Naive thymus-derived CD4-positive, alpha-beta T cell (primary cell): ENCODE measurements at regions not wholly inside any gene's neighbourhood (a gene's known extent, or its start where the extent isn't known, plus 50 kb on each side); places are given as distances from the start of the nearest gene placed in this dataset.

Experiments
- ATAC-seq: fragments of 150-1000 bp; cut with Tn5 transposase; 2 replicates; pipeline ENCODE4 v1.10.0; 2021; ENCODE audit warnings: mild to moderate bottlenecking, moderate library complexity
- CTCF ChIA-PET: fragments of 350-600 bp; sonication (Branson Sonifier 250); formaldehyde crosslinking; loops from one replicate; lab custom pipeline; 2021; ENCODE audit warnings: antibody characterized with exemption; lab: Charles Lee
- POLR2A ChIA-PET: fragments of 350-600 bp; sonication (Branson Sonifier 250); formaldehyde crosslinking; loops from one replicate; lab custom pipeline; 2021; ENCODE audit warnings: antibody characterized with exemption, inconsistent platforms; lab: Charles Lee
- DNase-seq, 9 donors: peaks; one replicate each; pipeline versions ENCODE4 v3.0.0 to v3.0.0-alpha.2; 2020 to 2022; ENCODE audit warnings: mixed read lengths in 1 of 9
- H3K27ac ChIP-seq: one replicate; pipeline ENCODE4 v1.7.0; 2013; ENCODE audit warnings: mild to moderate bottlenecking, low read depth, low read length, moderate library complexity
- H3K27me3 ChIP-seq, 2 donors: one replicate each; pipeline ENCODE4 v1.7.0; 2013; ENCODE audit warnings: low read length in 2 of 2, mild to moderate bottlenecking in 2 of 2, moderate library complexity in 2 of 2; ENCODE audit not compliant: control insufficient read depth in 2 of 2, insufficient read depth in 2 of 2
- H3K36me3 ChIP-seq, 3 experiments: 1 replicate in 2 of 3; 2 replicates in 1 of 3; pipeline ENCODE4 v1.7.0; 2013; ENCODE audit warnings: low read length in 3 of 3, mild to moderate bottlenecking in 3 of 3, moderate library complexity in 1 of 3; ENCODE audit not compliant: insufficient read depth in 3 of 3, control insufficient read depth in 2 of 3
- H3K4me1 ChIP-seq, 2 donors: one replicate each; pipeline ENCODE4 v1.7.0; 2013; ENCODE audit warnings: low read length in 2 of 2, mild to moderate bottlenecking in 2 of 2, moderate library complexity in 1 of 2; ENCODE audit not compliant: control insufficient read depth in 2 of 2, insufficient read depth in 2 of 2
- H3K4me3 ChIP-seq: 2 replicates; pipeline ENCODE4 v1.7.0; 2013; ENCODE audit warnings: mild to moderate bottlenecking, low read length
- H3K9me3 ChIP-seq, 3 experiments: 1 replicate in 2 of 3; 2 replicates in 1 of 3; pipeline ENCODE4 v1.7.0; 2013; ENCODE audit warnings: low read length in 3 of 3; ENCODE audit not compliant: control insufficient read depth in 2 of 3
- H3K27ac Mint-ChIP-seq, 9 donors: one replicate each; pipeline ENCODE4 v1.8.0; 2020 to 2022; ENCODE audit warnings: mixed read lengths in 9 of 9, mild to moderate bottlenecking in 8 of 9, moderate library complexity in 5 of 9, inconsistent platforms in 2 of 9
- H3K27me3 Mint-ChIP-seq, 5 donors: one replicate each; pipeline ENCODE4 v1.8.0; 2021 to 2022; ENCODE audit warnings: mixed read lengths in 5 of 5, mild to moderate bottlenecking in 1 of 5
- H3K36me3 Mint-ChIP-seq, 5 donors: one replicate each; pipeline ENCODE4 v1.8.0; 2020 to 2022; ENCODE audit warnings: mixed read lengths in 5 of 5, mild to moderate bottlenecking in 3 of 5, inconsistent platforms in 1 of 5
- H3K4me1 Mint-ChIP-seq, 7 donors: one replicate each; pipeline ENCODE4 v1.8.0; 2020 to 2022; ENCODE audit warnings: mixed read lengths in 7 of 7, mild to moderate bottlenecking in 3 of 7, inconsistent platforms in 1 of 7
- H3K4me3 Mint-ChIP-seq, 10 donors: one replicate each; pipeline ENCODE4 v1.8.0; 2020 to 2022; ENCODE audit warnings: mild to moderate bottlenecking in 10 of 10, mixed read lengths in 10 of 10, moderate library complexity in 6 of 10, inconsistent platforms in 2 of 10
- H3K9me3 Mint-ChIP-seq, 11 donors: one replicate each; pipeline ENCODE4 v1.8.0; 2020 to 2022; ENCODE audit warnings: mixed read lengths in 11 of 11, mild to moderate bottlenecking in 4 of 11, inconsistent platforms in 1 of 11, moderate library complexity in 1 of 11
- intact Hi-C, 2 donors: fragments of 100-400 bp; cut with micrococcal nuclease; formaldehyde crosslinking; loops; one replicate each; pipeline ENCODE4 v1.15.1; 2023

DNA sequence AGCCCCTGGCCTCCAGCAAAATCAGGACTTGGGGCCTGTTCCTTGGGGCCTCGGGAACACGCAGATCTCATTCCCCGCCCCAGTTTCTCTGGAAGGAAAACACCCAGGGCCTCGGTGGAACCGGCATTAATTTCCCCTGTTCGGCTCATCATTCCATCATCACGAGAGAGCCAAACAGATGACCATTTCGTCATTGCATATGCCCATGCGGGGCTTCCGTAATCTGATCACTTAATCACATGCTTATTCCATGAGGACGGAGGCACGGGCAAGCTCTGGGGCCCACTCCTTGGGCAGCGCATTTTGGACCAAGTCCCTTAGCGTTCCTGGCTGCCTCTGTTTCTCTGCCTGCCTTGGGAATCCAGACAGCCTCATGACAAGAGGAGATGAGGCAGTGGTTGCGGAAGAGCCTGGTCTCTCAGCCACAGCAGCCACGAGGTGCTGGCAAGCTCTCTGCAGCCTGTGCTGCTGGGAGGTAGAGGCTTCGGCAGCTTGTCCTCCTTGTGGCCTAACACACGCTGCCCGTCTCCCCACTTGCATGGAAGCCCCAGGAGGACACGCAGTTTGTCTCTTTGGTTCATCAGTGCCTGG is 65.0 kb upstream of the IER5L start:
- H3K36me3 Mint-ChIP-seq: peaks cover 0 to 14% (median 4%) of the 10 kb centered on the region in 5 donors
- no peak overlapping the region for H3K4me3 Mint-ChIP-seq
- no peak overlapping the region for H3K4me3 ChIP-seq
- H3K27ac Mint-ChIP-seq: peak overlapping the region in 5 of 9 donors; percentile 25 to 80 (median 52)
- POLR2A ChIA-PET: interaction anchor here (0.6 to 1.5 kb wide), 4 partner anchors 11 to 252 kb away, joined by 3 read pairs; partner anchors contain the start of gene IER5L
- ATAC-seq (no peak), DNase-seq (no peak)
- peaks cover 3 to 4% of the 10 kb centered on the region in 2 donors for H3K4me1 ChIP-seq
- no peaks in the 10 kb centered on the region for H3K9me3 ChIP-seq
- intact Hi-C loops: no loop called here
- H3K9me3 Mint-ChIP-seq: peaks cover 0 to 5% (median 0%) of the 10 kb centered on the region in 11 donors
- peaks cover 14 to 49% (median 28%) of the 10 kb centered on the region in 7 donors for H3K4me1 Mint-ChIP-seq
- H3K27me3 ChIP-seq: no peaks in the 10 kb centered on the region
- H3K36me3 ChIP-seq: no peaks in the 10 kb centered on the region
- CTCF ChIA-PET: no interaction called here
- no peak overlapping the region for H3K27ac ChIP-seq
- peaks cover 0 to 7% (median 0%) of the 10 kb centered on the region in 5 donors for H3K27me3 Mint-ChIP-seq

DNA sequence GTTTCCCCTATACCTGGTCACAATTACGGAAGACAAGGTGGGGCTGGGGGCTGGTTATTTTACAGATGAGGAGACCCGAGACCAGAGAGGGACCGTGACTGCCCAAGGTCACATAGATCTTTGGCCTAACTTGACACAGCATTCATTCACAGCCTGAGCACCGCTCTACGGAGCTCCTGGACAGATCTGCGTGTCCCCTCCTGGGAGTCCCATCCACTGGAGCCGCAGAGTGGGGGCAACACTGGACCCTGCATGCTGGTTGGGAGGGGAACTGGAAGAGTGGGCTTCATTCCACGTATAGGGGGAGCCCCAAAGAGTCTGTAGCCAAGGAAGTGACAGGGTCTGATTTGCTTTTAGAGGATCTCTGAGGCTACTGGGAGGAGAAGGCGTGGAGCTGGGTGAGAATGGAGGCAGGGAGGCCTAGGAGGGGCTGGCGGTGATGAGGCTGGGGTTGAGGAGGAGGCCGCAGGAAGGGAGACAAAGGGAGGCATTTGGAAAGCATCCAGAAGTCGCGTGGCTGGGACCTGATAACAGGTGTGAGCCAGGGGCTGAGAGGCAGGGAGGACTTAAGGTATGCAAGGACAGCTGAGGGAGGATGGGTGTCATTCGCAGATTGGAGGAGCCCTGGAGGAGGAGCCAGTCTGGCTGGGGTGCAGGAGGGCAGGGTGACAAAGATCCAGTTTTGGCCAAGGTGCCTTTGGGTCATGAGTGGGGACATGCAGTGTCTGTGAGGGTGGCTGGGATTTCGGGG is 64.3 kb upstream of the IER5L start:
- intact Hi-C loops: no loop called here
- CTCF ChIA-PET: no interaction called here
- peaks cover 0 to 14% (median 4%) of the 10 kb centered on the region in 5 donors for H3K36me3 Mint-ChIP-seq
- peaks cover 0 to 5% (median 0%) of the 10 kb centered on the region in 5 donors for H3K27me3 Mint-ChIP-seq
- peaks cover 20 to 54% (median 34%) of the 10 kb centered on the region in 7 donors for H3K4me1 Mint-ChIP-seq
- H3K4me3 ChIP-seq: no peak overlapping the region
- peak overlapping the region in 8 of 9 donors; percentile 25 to 85 (median 76) for H3K27ac Mint-ChIP-seq
- H3K27me3 ChIP-seq: no peaks in the 10 kb centered on the region
- no peak for ATAC-seq
- DNase-seq: no peak
- no peaks in the 10 kb centered on the region for H3K36me3 ChIP-seq
- H3K4me1 ChIP-seq: peaks cover 10 to 11% of the 10 kb centered on the region in 2 donors
- H3K9me3 ChIP-seq: no peaks in the 10 kb centered on the region
- H3K27ac ChIP-seq: no peak overlapping the region
- POLR2A ChIA-PET: interaction anchor here (0.9 to 1.5 kb wide), 2 partner anchors 11 to 12 kb away, joined by 3 to 4 read pairs; no protein-coding TSS in a partner anchor
- H3K4me3 Mint-ChIP-seq: no peak overlapping the region
- H3K9me3 Mint-ChIP-seq: peaks cover 0 to 5% (median 0%) of the 10 kb centered on the region in 11 donors

DNA sequence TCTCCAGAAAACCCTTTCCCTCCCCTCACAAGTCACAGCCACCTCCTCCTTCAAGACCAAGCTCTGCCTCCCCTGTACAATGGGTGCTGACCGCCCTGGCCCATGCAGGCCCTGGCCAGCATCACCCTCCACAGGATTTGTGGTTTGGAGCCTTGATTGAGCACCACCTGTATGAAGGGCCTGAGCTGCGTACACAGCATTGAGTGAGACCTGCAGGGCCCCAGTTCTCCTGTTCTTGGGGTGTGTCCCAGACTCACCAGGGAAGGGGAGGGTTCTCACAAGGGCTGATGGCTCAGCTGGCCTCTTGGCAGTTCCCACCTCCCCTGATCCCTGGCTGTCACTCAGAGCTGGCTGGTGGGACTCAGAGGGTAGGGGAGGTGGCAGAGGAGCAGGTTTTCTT is 63.7 kb upstream of the IER5L start:
- Mint-ChIP-seq H3K4me3 (no peak overlapping the region), H3K27me3 (peaks cover 0 to 5% (median 0%) of the 10 kb centered on the region in 5 donors), H3K36me3 (peaks cover 0 to 14% (median 4%) of the 10 kb centered on the region in 5 donors), H3K27ac (peak overlapping the region in 8 of 9 donors; percentile 62 to 84 (median 71)), H3K9me3 (peaks cover 0 to 5% (median 0%) of the 10 kb centered on the region in 11 donors), H3K4me1 (peaks cover 22 to 54% (median 40%) of the 10 kb centered on the region in 7 donors)
- ChIA-PET CTCF (no interaction called here), POLR2A (interaction anchor here (0.9 kb wide), 1 partner anchor 11 kb away, joined by 4 read pairs; no protein-coding TSS in a partner anchor)
- DNase-seq (no peak), ATAC-seq (no peak)
- intact Hi-C loops: no loop called here
- Histone ChIP-seq H3K9me3 (no peaks in the 10 kb centered on the region), H3K4me3 (no peak overlapping the region), H3K27me3 (no peaks in the 10 kb centered on the region), H3K27ac (no peak overlapping the region), H3K36me3 (no peaks in the 10 kb centered on the region), H3K4me1 (peaks cover 12 to 13% of the 10 kb centered on the region in 2 donors)

DNA sequence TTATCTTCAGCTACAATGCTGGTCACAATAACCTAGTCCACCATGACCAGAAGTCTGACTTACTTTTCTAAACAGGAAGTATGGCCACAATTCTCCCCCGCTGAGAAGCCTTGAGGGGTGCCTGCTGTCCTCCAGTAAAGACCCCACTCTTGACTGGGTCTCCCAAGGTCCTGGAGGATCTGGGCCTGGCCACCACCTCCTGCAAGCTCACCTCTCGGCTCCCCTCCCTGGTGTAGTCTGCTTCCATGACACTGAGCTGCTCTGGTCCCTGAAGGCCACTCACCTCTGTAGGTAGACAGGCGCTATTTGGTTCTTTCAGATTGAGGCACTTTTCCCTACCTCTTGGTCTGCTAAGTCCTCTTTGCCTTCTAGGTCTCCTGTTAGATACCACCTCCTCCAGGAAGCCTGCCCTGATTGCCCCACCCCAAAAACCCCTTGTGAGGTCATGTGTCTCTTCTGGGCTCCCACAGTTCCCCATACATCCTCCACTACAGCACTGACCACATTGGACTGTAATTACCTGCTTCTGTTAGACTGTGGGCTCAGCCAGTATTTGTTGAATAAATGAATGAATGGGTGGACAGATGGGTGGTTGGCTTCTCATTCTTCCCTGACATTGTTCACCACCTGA is 62.6 kb upstream of the IER5L start:
- CTCF ChIA-PET: no interaction called here
- Mint-ChIP-seq H3K27ac (peak overlapping the region in 8 of 9 donors; percentile 9 to 87 (median 70)), H3K4me3 (no peak overlapping the region), H3K9me3 (peaks cover 0 to 3% (median 0%) of the 10 kb centered on the region in 11 donors), H3K4me1 (peaks cover 29 to 58% (median 45%) of the 10 kb centered on the region in 7 donors), H3K27me3 (no peaks in the 10 kb centered on the region), H3K36me3 (peaks cover 0 to 13% (median 4%) of the 10 kb centered on the region in 5 donors)
- Histone ChIP-seq H3K36me3 (no peaks in the 10 kb centered on the region), H3K27me3 (no peaks in the 10 kb centered on the region), H3K4me1 (peaks cover 14% of the 10 kb centered on the region in 2 donors), H3K27ac (no peak overlapping the region), H3K9me3 (no peaks in the 10 kb centered on the region), H3K4me3 (no peak overlapping the region)
- intact Hi-C loops: no loop called here
- DNase-seq (no peak), ATAC-seq (no peak)
- POLR2A ChIA-PET: interaction anchor here (0.6 kb wide), 1 partner anchor 15 kb away, joined by 3 read pairs; no protein-coding TSS in a partner anchor

DNA sequence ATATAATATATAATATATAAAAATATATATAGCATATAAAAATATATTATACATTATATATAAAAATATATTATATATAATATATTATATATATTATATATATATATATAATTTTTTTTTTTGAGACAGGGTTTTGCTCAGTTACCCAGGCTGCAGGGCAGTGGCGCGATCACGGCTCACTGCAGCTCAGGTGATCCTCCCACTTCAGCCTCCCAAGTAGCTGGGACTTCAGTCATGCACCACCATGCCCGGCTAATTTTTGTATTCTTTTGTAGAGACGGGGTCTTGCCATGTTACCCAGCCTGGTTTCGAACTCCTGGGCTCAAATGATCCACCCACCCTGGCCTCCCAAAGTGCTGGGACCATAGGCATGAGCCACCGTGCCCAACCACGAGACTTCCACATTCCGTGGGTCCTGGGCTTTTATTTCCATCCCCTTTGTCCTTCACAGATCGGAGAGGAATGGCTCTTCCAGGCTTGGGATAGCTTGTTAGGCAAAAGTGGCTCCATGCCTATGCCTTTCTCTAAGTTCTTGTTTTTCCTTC is 62.0 kb upstream of the IER5L start:
- Mint-ChIP-seq H3K4me1 (peaks cover 35 to 58% (median 52%) of the 10 kb centered on the region in 7 donors), H3K27me3 (no peaks in the 10 kb centered on the region), H3K36me3 (peaks cover 0 to 9% (median 0%) of the 10 kb centered on the region in 5 donors), H3K4me3 (no peak overlapping the region), H3K27ac (peak overlapping the region in 3 of 9 donors; percentile 19 to 84 (median 47)), H3K9me3 (peaks cover 0 to 3% (median 0%) of the 10 kb centered on the region in 11 donors)
- ATAC-seq (no peak), DNase-seq (no peak)
- Histone ChIP-seq H3K4me3 (no peak overlapping the region), H3K9me3 (no peaks in the 10 kb centered on the region), H3K27ac (no peak overlapping the region), H3K4me1 (peaks cover 20 to 21% of the 10 kb centered on the region in 2 donors), H3K27me3 (no peaks in the 10 kb centered on the region), H3K36me3 (no peaks in the 10 kb centered on the region)
- ChIA-PET CTCF (no interaction called here), POLR2A (no interaction called here)
- intact Hi-C loops: loop anchor here in 1 of 2 donors (5.0 kb wide), 1 partner anchor 32 kb away; no protein-coding TSS in a partner anchor

DNA sequence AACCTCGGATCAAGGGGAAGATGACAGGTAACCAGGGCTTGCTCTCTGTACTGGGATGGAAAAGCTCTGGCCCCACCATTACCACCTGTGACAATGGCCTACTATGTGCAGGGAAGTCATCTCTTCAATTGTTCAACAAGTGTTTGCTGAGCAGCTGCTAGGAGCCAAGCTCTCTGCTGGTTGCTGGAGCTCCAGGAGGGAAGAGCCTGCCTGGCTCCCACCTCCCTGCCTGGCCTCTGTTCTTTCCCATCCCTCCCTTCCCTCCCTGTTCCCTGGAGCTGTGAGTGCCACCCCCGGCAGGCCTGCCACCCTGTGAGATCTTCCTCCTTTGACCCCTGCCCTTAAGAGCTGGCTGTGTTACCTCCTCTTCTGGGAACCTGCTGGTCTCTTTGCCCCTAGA is 59.7 kb upstream of the IER5L start:
- DNase-seq (no peak), ATAC-seq (no peak)
- intact Hi-C loops: loop anchor here (1.0 to 5.0 kb wide), 4 partner anchors 20 to 63 kb away; no protein-coding TSS in a partner anchor
- peaks cover 37 to 76% (median 70%) of the 10 kb centered on the region in 7 donors for H3K4me1 Mint-ChIP-seq
- ChIA-PET CTCF (interaction anchor here (0.9 to 2.1 kb wide), 3 partner anchors 10 to 63 kb away, joined by 4 read pairs; no protein-coding TSS in a partner anchor), POLR2A (interaction anchor here (0.6 to 7.3 kb wide), 17 partner anchors 9 to 804 kb away, joined by 3 to 119 read pairs (median 4); partner anchors contain the start of gene IER5L)
- no peaks in the 10 kb centered on the region for H3K27me3 ChIP-seq
- H3K9me3 Mint-ChIP-seq: peaks cover 0 to 12% (median 6%) of the 10 kb centered on the region in 11 donors
- H3K36me3 Mint-ChIP-seq: peaks cover 0 to 10% (median 8%) of the 10 kb centered on the region in 5 donors
- H3K36me3 ChIP-seq: no peaks in the 10 kb centered on the region
- H3K27ac Mint-ChIP-seq: peak overlapping the region; percentile 10 to 98 (median 95)
- H3K4me3 Mint-ChIP-seq: peak overlapping the region; percentile 87 to 97 (median 92)
- peaks cover 35 to 36% of the 10 kb centered on the region in 2 donors for H3K4me1 ChIP-seq
- H3K4me3 ChIP-seq: peak overlapping the region; percentile 66
- no peaks in the 10 kb centered on the region for H3K27me3 Mint-ChIP-seq
- H3K9me3 ChIP-seq: peaks cover 0 to 7% (median 7%) of the 10 kb centered on the region in 3 experiments
- peak overlapping the region; percentile 77 for H3K27ac ChIP-seq
